Thyroid gland (tissue), 4 donors: ENCODE measurements at regions not wholly inside any gene's neighbourhood (a gene's known extent, or its start where the extent isn't known, plus 50 kb on each side); places are given as distances from the start of the nearest gene placed in this dataset.

Experiments used
- POLR2A ChIP-seq, 2 donors: fragments of 450-650 bp; IDR thresholded peaks; one replicate each; pipeline ENCODE4 v1.6.1; 2017; ENCODE audit warnings: antibody characterized with exemption in 2 of 2, mild to moderate bottlenecking in 2 of 2, moderate library complexity in 1 of 2
- TF ChIP-seq, protein P1 (sequence below), 6 experiments: fragments of 200-600 bp in 3 of 6; fragments of 450-650 bp in 3 of 6; sonication (generic) in 3 of 6; IDR thresholded peaks; one replicate each; pipeline ENCODE4 v1.5.1; 2016 to 2019; ENCODE audit warnings: antibody characterized with exemption in 6 of 6, mild to moderate bottlenecking in 2 of 6, inconsistent platforms in 1 of 6, moderate library complexity in 1 of 6

- TF ChIP-seq, protein P1, sequence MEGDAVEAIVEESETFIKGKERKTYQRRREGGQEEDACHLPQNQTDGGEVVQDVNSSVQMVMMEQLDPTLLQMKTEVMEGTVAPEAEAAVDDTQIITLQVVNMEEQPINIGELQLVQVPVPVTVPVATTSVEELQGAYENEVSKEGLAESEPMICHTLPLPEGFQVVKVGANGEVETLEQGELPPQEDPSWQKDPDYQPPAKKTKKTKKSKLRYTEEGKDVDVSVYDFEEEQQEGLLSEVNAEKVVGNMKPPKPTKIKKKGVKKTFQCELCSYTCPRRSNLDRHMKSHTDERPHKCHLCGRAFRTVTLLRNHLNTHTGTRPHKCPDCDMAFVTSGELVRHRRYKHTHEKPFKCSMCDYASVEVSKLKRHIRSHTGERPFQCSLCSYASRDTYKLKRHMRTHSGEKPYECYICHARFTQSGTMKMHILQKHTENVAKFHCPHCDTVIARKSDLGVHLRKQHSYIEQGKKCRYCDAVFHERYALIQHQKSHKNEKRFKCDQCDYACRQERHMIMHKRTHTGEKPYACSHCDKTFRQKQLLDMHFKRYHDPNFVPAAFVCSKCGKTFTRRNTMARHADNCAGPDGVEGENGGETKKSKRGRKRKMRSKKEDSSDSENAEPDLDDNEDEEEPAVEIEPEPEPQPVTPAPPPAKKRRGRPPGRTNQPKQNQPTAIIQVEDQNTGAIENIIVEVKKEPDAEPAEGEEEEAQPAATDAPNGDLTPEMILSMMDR (IDR thresholded peaks at IDR 0.05), result no peak
- no peak for TF ChIP-seq POLR2A (IDR thresholded peaks at IDR 0.05)
These were observed 58.9 kb upstream of the CNTN3 start for GRCh38 chr3:74673326-74673725.
